Renal pelvis (tissue), 1 donor: ENCODE measurements at regions not wholly inside any gene's neighbourhood (a gene's known extent, or its start where the extent isn't known, plus 50 kb on each side); places are given as distances from the start of the nearest gene placed in this dataset.
"Not testable (repeated sequence)": the region's sequence is repeated elsewhere in the genome, so short reads cannot be mapped to it uniquely, and the experiment has no call there.

Experiments used
- DNase-seq: peaks from one replicate; pipeline ENCODE4 v3.0.0-alpha.2; 2013

DNA sequence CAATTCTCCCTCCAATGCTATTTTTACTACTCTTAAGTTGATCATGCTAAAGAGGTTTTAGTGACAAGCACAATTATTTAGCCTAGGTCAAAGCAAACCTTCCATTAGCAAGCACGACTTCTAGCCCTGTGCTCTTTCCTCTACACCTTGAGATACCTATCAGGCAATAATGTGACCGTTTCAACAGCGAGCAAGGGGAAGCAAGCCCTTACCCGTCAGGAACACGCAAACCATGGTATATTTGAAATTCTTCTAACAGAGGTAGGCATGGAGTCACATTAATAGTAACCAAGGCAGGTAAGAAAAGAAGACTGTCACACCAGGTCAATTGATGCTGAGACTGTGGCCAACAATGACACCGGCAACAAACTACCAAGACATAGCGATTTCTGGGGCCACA is 68.9 kb upstream of the VGLL4 start:
- DNase-seq = no peak

DNA sequence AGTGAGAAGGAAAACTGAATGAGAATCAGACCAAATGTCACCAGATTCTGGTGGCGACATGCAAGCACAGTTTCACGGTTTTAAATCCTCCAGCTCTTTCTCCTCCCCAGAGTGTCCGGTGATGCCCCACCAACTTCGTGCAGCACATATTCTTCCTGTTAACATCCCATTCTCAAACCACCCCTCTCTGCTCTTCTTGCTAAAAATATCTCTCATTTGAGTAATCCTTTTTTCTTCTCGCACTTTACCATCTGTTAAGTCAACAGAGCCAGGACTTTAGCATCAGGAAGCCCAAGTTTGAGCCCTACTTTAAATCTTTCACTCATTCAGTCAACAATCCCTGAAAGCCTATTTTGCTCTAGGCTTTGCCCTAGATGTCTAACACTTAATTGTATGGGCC is 68.2 kb upstream of the VGLL4 start:
- DNase-seq = no peak

DNA sequence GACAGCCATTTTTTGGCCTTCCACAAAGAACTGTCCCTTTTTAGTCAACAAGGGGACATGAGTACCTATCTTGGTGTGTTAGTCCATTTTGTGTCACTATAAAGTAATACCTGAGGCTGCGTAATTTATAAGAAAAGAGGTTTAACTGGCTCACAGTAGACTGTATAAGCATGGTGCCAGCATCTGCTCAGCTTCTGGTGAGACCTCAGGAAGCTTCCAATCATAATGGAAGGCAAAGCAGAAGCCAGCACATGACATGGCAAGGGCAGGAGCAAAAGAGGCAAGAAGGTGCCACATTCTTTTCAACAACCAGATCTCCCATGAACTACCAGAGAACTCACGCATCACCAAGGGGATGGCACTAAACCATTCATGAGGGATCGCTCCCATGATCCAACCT is 66.1 kb upstream of the VGLL4 start:
- DNase-seq = no peak

DNA sequence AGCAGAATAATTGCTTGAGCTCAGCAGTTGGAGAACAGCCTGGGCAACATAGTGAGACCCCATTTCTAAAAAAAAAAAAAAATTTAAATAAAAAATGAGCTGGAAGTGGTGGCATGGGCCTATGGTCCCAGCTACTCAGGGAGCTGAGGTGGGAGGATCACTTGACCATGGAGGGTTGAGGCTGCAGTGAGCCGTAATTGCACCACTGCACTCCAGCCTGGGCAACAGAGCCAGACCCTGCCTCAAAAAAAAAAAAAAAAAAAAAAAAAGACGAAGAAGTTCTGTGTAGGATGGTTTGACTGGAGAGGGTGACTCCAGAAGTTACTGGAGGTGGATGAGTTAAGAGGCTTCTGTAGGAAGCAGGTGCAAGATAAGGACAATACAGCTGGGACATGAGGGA is 63.4 kb upstream of the VGLL4 start:
- not testable (repeated sequence) for DNase-seq

DNA sequence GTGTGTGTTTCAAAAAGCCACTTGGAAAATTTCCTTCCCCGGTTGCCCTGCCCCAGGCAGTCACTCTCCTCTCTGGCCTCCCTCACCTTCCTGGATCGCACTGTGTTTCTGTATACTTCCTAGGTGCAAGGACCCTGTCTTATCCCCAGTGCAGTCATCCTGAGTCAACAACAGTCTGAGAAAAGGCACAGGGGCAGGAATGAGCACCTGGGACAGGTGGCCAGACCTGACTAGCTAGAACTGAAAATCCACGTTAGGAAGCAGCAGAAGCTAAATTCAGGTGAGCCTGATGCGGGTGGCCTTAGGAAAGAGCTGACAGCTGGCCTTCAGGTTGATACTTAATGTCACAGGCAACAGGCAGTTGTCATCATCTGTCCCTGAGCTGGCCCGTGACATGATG is 62.9 kb upstream of the VGLL4 start:
- DNase-seq = no peak

DNA sequence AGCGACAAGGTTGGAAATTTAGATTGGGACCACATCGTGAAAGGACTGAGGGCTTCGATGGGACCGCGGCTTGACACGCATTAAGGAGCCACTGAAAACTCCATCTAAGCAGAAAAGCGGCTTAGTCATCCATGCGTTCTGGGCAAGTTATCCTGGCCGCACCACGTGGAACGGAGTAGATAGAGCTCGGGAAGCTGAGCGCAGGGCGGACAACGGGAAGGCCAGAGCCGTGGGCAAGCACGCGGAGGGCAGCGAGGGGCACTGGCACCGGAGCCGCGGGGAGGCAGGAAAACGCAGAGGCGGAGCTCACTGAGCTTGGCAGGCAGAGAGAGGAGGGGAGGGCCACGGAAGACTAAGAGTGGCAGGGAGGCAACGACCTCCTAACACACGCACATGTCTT is 61.3 kb upstream of the VGLL4 start:
- DNase-seq = no peak

DNA sequence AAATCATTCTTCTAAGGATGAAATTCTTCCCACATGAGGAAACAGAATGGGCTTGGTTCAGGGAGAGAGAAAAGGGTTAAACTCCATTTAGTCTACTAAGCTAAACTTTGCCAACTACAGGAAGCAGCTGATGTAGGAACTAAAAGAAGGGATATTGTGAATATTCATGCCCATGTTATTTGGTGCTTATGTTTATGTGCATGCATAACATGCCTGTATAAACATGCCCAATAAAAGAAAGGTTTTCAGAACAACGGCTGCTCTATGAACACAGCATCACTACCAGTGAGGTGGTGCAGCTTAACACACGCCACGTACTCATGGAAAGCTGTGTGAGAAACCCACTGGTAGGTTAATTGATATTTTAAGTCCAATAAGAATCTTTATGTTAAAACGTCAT is 59.4 kb upstream of the VGLL4 start:
- no peak for DNase-seq

DNA sequence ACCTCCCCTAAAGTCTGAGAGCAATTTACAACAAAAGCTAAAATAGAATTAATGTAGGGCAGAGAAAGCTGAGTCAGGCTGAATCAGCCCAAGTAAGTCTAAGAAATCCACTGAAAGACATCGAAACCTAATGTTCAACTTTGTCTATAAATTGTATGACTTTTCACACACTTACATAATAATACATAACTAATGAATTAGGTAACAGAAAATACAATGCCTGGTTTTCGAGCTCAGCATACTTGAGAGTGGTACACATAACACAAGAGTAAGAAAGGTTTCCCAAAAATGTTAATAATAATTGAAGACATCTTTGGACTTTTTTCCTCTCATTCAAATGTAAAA is 55.3 kb upstream of the VGLL4 start:
- DNase-seq = no peak

DNA sequence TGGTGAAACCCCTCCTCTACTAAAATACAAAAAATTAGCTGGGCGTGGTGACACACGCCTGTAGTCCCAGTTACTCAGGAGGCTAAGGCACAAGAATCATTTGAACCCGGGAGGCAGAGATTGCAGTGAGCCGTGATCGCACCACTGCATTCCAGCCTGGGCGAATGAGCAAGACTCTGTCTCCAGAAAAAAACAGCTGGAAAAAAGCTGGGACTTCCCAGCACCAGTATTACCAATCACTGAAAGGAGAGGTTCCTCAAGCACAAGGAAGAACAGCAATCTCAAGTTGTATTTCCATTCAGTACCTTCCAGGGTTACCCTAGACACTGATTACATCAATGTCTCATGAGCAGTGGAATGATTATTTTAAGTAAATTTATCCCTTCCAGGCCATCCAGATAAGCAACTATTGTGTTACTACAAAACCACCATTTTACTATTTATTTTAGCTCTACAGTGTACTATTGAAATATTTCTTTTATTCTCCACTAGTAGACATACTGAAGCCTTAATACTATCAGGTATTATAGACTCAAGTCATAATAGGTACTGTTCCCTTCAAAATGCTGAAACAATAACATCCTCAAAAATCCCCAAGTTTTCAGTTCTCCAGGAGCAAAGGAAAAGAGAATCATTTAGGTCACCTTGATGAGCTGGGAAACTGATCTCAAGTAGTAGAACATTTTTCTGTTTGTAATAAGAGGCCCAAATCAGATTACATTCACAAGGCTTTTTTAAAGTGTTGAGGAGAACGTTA is 54.8 kb upstream of the VGLL4 start:
- no peak for DNase-seq

DNA sequence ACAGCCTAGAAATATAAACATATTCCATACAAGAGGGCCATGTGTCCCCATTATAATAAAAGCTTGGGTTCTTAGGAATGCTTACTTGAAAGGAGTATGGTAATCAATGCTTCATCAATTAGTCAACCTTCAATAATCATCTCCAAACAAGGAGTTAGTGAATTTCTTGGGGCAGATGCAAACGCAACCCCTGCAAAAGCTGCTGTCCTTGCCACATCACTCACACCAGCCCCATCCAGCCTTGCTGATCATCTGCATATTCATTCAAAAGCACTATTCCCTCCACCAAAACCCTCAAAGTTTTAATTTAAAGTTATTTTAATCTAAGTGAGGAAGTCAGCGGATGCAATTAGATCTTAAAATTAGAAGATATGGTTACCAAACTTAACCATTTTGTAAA is 54.0 kb upstream of the VGLL4 start:
- DNase-seq = no peak

DNA sequence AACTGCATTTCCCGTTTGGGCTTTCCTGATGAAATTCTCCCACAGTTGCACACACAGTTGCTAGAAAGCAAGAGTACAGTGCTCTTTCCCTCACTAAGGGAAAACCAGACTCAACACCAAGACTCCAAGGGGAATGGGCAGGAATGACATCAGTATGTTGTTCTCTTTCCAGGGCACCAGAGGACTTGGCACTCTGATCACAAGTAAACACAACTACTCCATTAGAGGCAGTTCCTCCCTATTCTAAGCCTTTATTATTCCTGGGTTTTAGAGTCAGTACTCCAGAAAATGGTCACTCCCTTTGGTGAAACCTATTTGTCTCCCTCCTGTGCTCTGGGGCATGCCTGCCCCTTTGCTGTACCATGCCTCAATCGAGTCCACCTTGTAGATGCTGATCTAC is 52.3 kb upstream of the VGLL4 start:
- no peak for DNase-seq
